ENCODE measurements at regions not wholly inside any gene's neighbourhood (a gene's known extent, or its start where the extent isn't known, plus 50 kb on each side); places are given as distances from the start of the nearest gene placed in this dataset.

GRCh38 chr13:78105656-78106055, 187.0 kb upstream of the EDNRB start:
- H3K36me3 ChIP-seq, result no peaks in the 10 kb centered on the region
- H3K27ac ChIP-seq, result no peak overlapping the region
- H3K4me3 ChIP-seq, result no peak overlapping the region
- no peak for DNase-seq
- H3K4me1 ChIP-seq, result no peaks in the 10 kb centered on the region
- TF ChIP-seq CTCF (IDR thresholded peaks at IDR 0.05), result no peak
- no peak for TF ChIP-seq POLR2AphosphoS5 (IDR thresholded peaks at IDR 0.05)
- TF ChIP-seq EP300 (IDR thresholded peaks at IDR 0.05), result no peak
- no peak for TF ChIP-seq POLR2A (IDR thresholded peaks at IDR 0.05)
- H3K27me3 ChIP-seq, result no peaks in the 10 kb centered on the region
- no peaks in the 10 kb centered on the region for H3K9me3 ChIP-seq
- intact Hi-C loops (cut with DNase I; ENCODE audit: low total_unique reads), result no loop called here

GRCh38 chr13:78103936-78104335, 185.3 kb upstream of the EDNRB start:
- TF ChIP-seq EP300 (IDR thresholded peaks at IDR 0.05), result no peak
- TF ChIP-seq CTCF (IDR thresholded peaks at IDR 0.05), result no peak
- no peak for TF ChIP-seq POLR2AphosphoS5 (IDR thresholded peaks at IDR 0.05)
- TF ChIP-seq POLR2A (IDR thresholded peaks at IDR 0.05), result no peak
- 81 to 91% (median 89%) methylated on average over 2 of the region's 2 CpGs for WGBS, 5 donors
- Histone ChIP-seq H3K36me3 (no peaks in the 10 kb centered on the region), H3K27ac (no peak overlapping the region), H3K9me3 (no peaks in the 10 kb centered on the region), H3K4me3 (no peak overlapping the region), H3K4me1 (no peaks in the 10 kb centered on the region), H3K27me3 (no peaks in the 10 kb centered on the region)
- intact Hi-C loops (cut with DNase I; ENCODE audit: low total_unique reads), result no loop called here
- DNase-seq, result no peak

- 86 to 93% (median 92%) methylated on average over 2 of the region's 2 CpGs for WGBS, 5 donors
- no peak for TF ChIP-seq POLR2AphosphoS5 (IDR thresholded peaks at IDR 0.05)
- no peak for TF ChIP-seq POLR2A (IDR thresholded peaks at IDR 0.05)
- TF ChIP-seq CTCF (IDR thresholded peaks at IDR 0.05), result no peak
- DNase-seq, result no peak
- H3K4me3 ChIP-seq, result no peak overlapping the region
- H3K27ac ChIP-seq, result no peak overlapping the region
- no peaks in the 10 kb centered on the region for H3K4me1 ChIP-seq
- intact Hi-C loops (cut with DNase I; ENCODE audit: low total_unique reads), result no loop called here
- H3K36me3 ChIP-seq, result no peaks in the 10 kb centered on the region
- H3K27me3 ChIP-seq, result no peaks in the 10 kb centered on the region
- H3K9me3 ChIP-seq, result no peaks in the 10 kb centered on the region
Observed at GRCh38 chr13:78102741-78103140, 184.1 kb upstream of the EDNRB start.

- no peaks in the 10 kb centered on the region for H3K9me3 ChIP-seq
- 80 to 88% (median 83%) methylated on average over 4 of the region's 4 CpGs for WGBS, 5 donors
- TF ChIP-seq POLR2A (IDR thresholded peaks at IDR 0.05) (no peak), POLR2AphosphoS5 (IDR thresholded peaks at IDR 0.05) (peak in 2 of 3 donors; percentile 17 to 24), CTCF (IDR thresholded peaks at IDR 0.05) (no peak)
- intact Hi-C loops (cut with DNase I; ENCODE audit: low total_unique reads), result no loop called here
- no peaks in the 10 kb centered on the region for H3K27me3 ChIP-seq
- no peaks in the 10 kb centered on the region for H3K36me3 ChIP-seq
- no peaks in the 10 kb centered on the region for H3K4me1 ChIP-seq
- H3K27ac ChIP-seq, result no peak overlapping the region
- no peak overlapping the region for H3K4me3 ChIP-seq
- DNase-seq, result peak in 1 of 2 donors; percentile 51
Observed at GRCh38 chr13:78102121-78102677, 183.6 kb upstream of the EDNRB start.
